H1 (cell line): ENCODE measurements at regions not wholly inside any gene's neighbourhood (a gene's known extent, or its start where the extent isn't known, plus 50 kb on each side); places are given as distances from the start of the nearest gene placed in this dataset.

ENCODE experiments used
- CTCF ChIA-PET: fragments of 300-600 bp; sonication (Branson Sonifier 250); formaldehyde crosslinking; loops from one replicate; lab custom pipeline; 2021; ENCODE audit not compliant: partially characterized antibody; lab: Charles Lee
- POLR2A ChIA-PET: fragments of 300-600 bp; sonication (Branson Sonifier 250); formaldehyde crosslinking; loops from one replicate; lab custom pipeline; 2021; ENCODE audit warnings: inconsistent platforms; ENCODE audit not compliant: partially characterized antibody; lab: Charles Lee
- DNase-seq, 2 experiments: peaks; one replicate each; pipeline versions ENCODE4 v3.0.0 to v3.0.0-alpha.2; 2010 to 2022; ENCODE audit warnings: low spot score in 2 of 2, low read depth in 1 of 2, mixed read lengths in 1 of 2
- FAIRE-seq: peaks from 2 replicates; lab custom pipeline; 2011; peaks lifted over from hg19 to GRCh38; lab: Jason Lieb, UNC
- H2AFZ ChIP-seq: 2 replicates; pipeline ENCODE4 v1.8.1; 2012; ENCODE audit warnings: low read length, inconsistent platforms
- H2AK5ac ChIP-seq: 2 replicates; pipeline ENCODE4 v1.6.1; 2013; ENCODE audit warnings: low read depth, low read length
- H2BK120ac ChIP-seq: replicated peaks from 2 replicates; pipeline ENCODE3; 2013; ENCODE audit warnings: low read depth, low read length, inconsistent platforms
- H2BK12ac ChIP-seq: 2 replicates; pipeline ENCODE4 v1.6.1; 2013; ENCODE audit warnings: low read depth, low read length
- H2BK15ac ChIP-seq: 2 replicates; pipeline ENCODE4 v1.6.1; 2013; ENCODE audit warnings: low read length
- H2BK20ac ChIP-seq: 2 replicates; pipeline ENCODE4 v1.6.1; 2013; ENCODE audit warnings: low read length
- H2BK5ac ChIP-seq: 2 replicates; pipeline ENCODE4 v1.6.1; 2013; ENCODE audit warnings: low read depth, low read length
- H3K14ac ChIP-seq: 2 replicates; pipeline ENCODE4 v1.6.1; 2013; ENCODE audit warnings: inconsistent platforms; ENCODE audit not compliant: insufficient read length
- H3K18ac ChIP-seq: 2 replicates; pipeline ENCODE4 v1.6.1; 2013; ENCODE audit warnings: low read length; ENCODE audit errors: extremely low read depth
- H3K23ac ChIP-seq: 2 replicates; pipeline ENCODE4 v1.6.1; 2013; ENCODE audit warnings: inconsistent platforms; ENCODE audit not compliant: insufficient read length
- H3K23me2 ChIP-seq: 2 replicates; pipeline ENCODE4 v1.6.1; 2013; ENCODE audit warnings: low read depth, low read length
- H3K27ac ChIP-seq: 2 replicates; pipeline ENCODE4 v1.6.1; 2011; ENCODE audit warnings: low read depth, low read length, inconsistent platforms
- H3K27me3 ChIP-seq, 4 experiments: replicated peaks in 1 of 4; 1 replicate in 1 of 4; 2 replicates in 3 of 4; pipeline versions ENCODE4 v1.6.1 to v1.8.1; 2011 to 2013; ENCODE audit warnings: low read length in 3 of 4, mild to moderate bottlenecking in 3 of 4, inconsistent platforms in 2 of 4, mixed read lengths in 2 of 4, moderate library complexity in 1 of 4; ENCODE audit not compliant: control insufficient read depth in 3 of 4, insufficient read depth in 3 of 4; ENCODE audit errors: extremely low read depth in 1 of 4
- H3K36me3 ChIP-seq, 4 experiments: 2 replicates each; pipeline versions ENCODE4 v1.6.1 to v1.8.1; 2011 to 2013; ENCODE audit warnings: mild to moderate bottlenecking in 4 of 4, low read length in 3 of 4, moderate library complexity in 2 of 4, control low read depth in 1 of 4, inconsistent platforms in 1 of 4; ENCODE audit not compliant: insufficient read depth in 4 of 4, control insufficient read depth in 2 of 4
- H3K4ac ChIP-seq: replicated peaks from 2 replicates; pipeline ENCODE3; 2013; ENCODE audit warnings: low read length, low read depth, mixed read lengths, inconsistent platforms; ENCODE audit not compliant: insufficient read length
- H3K4me1 ChIP-seq, 4 experiments: replicated peaks in 1 of 4; 1 replicate in 1 of 4; 2 replicates in 3 of 4; pipeline versions ENCODE4 v1.6.1 to v1.8.1; 2011 to 2013; ENCODE audit warnings: low read length in 3 of 4, inconsistent platforms in 2 of 4, mixed read lengths in 1 of 4; ENCODE audit not compliant: insufficient read depth in 4 of 4, control insufficient read depth in 3 of 4
- H3K4me2 ChIP-seq, 2 experiments: 2 replicates each; pipeline versions ENCODE4 v1.6.1 to v1.8.1; 2011 to 2013; ENCODE audit warnings: low read depth in 2 of 2, low read length in 2 of 2, control low read depth in 1 of 2, inconsistent platforms in 1 of 2, mild to moderate bottlenecking in 1 of 2; ENCODE audit not compliant: insufficient read depth in 1 of 2
- H3K4me3 ChIP-seq, 4 experiments: fragments of 200-600, 300-600 bp in 1 of 4; sonication (generic), shearing (Covaris generic), sonication (Bioruptor Twin) in 1 of 4; 2 replicates each; pipeline versions ENCODE4 v1.5.1 to v1.8.1; 2011 to 2016; ENCODE audit warnings: low read length in 4 of 4, low read depth in 3 of 4, control low read depth in 2 of 4, inconsistent platforms in 2 of 4, mild to moderate bottlenecking in 2 of 4, mixed read lengths in 1 of 4, moderate library complexity in 1 of 4; ENCODE audit not compliant: insufficient read depth in 2 of 4; ENCODE audit errors: extremely low read depth in 1 of 4
- H3K56ac ChIP-seq: replicated peaks from 2 replicates; pipeline ENCODE3; 2013; ENCODE audit warnings: low read depth, mild to moderate bottlenecking, mixed read lengths, low read length, inconsistent platforms; ENCODE audit not compliant: insufficient read length
- H3K79me1 ChIP-seq: 2 replicates; pipeline ENCODE4 v1.6.1; 2013; ENCODE audit warnings: low read depth, low read length, control low read depth
- H3K79me2 ChIP-seq, 2 experiments: 2 replicates each; pipeline versions ENCODE4 v1.6.1 to v1.8.1; 2012 to 2013; ENCODE audit warnings: low read length in 2 of 2, mild to moderate bottlenecking in 2 of 2, inconsistent platforms in 1 of 2; ENCODE audit not compliant: insufficient read depth in 2 of 2, control insufficient read depth in 1 of 2
- H3K9ac ChIP-seq, 4 experiments: replicated peaks in 1 of 4; 1 replicate in 1 of 4; 2 replicates in 3 of 4; pipeline versions ENCODE4 v1.6.1 to v1.8.1; 2011 to 2013; ENCODE audit warnings: low read depth in 3 of 4, low read length in 3 of 4, control low read depth in 2 of 4, mild to moderate bottlenecking in 2 of 4, moderate library complexity in 2 of 4, inconsistent platforms in 1 of 4; ENCODE audit errors: extremely low read depth in 1 of 4
- H3K9me3 ChIP-seq, 2 experiments: 2 replicates each; pipeline versions ENCODE4 v1.6.1 to v1.8.1; 2012 to 2013; ENCODE audit warnings: mild to moderate bottlenecking in 2 of 2, moderate library complexity in 2 of 2, control low read depth in 1 of 2, inconsistent platforms in 1 of 2, low read depth in 1 of 2, low read length in 1 of 2, mixed read lengths in 1 of 2; ENCODE audit not compliant: insufficient read depth in 2 of 2
- H4K20me1 ChIP-seq, 2 experiments: replicated peaks in 1 of 2; 2 replicates each; pipeline versions ENCODE3 to v1.8.1; 2011 to 2013; ENCODE audit warnings: inconsistent platforms in 2 of 2, low read length in 2 of 2, mild to moderate bottlenecking in 1 of 2; ENCODE audit not compliant: insufficient read depth in 2 of 2, control insufficient read depth in 1 of 2
- H4K5ac ChIP-seq: 2 replicates; pipeline ENCODE4 v1.6.1; 2013; ENCODE audit warnings: low read length, low read depth, mixed read lengths, inconsistent platforms; ENCODE audit not compliant: insufficient read length
- H4K8ac ChIP-seq: 2 replicates; pipeline ENCODE4 v1.8.0; 2013; ENCODE audit warnings: mild to moderate bottlenecking, moderate library complexity, low read length, inconsistent platforms; ENCODE audit not compliant: insufficient read depth; ENCODE audit errors: extremely low read depth
- H4K91ac ChIP-seq: replicated peaks from 2 replicates; pipeline ENCODE3; 2013; ENCODE audit warnings: low read length, mixed read lengths, inconsistent platforms; ENCODE audit not compliant: insufficient read length
- BACH1 ChIP-seq: IDR thresholded peaks from 2 replicates; pipeline ENCODE4 v1.6.1; 2012; ENCODE audit warnings: low read length, improper control_type of control experiment
- EP300 ChIP-seq, 2 experiments: IDR thresholded peaks; 1 replicate in 1 of 2; 2 replicates in 1 of 2; pipeline ENCODE4 v1.6.1; 2011 to 2012; ENCODE audit warnings: low read depth in 2 of 2, low read length in 2 of 2, mild to moderate bottlenecking in 2 of 2, borderline replicate concordance in 1 of 2, inconsistent platforms in 1 of 2, moderate library complexity in 1 of 2
- GTF2F1 ChIP-seq: IDR thresholded peaks from 2 replicates; pipeline ENCODE4 v1.6.1; 2012; ENCODE audit warnings: low read depth, low read length, improper control_type of control experiment, borderline replicate concordance
- MAFK ChIP-seq: IDR thresholded peaks from 2 replicates; pipeline ENCODE4 v1.6.1; 2012; ENCODE audit warnings: low read depth, mild to moderate bottlenecking, improper control_type of control experiment, low read length
- RXRA ChIP-seq: IDR thresholded peaks from 2 replicates; pipeline ENCODE4 v1.6.1; 2011; ENCODE audit warnings: low read depth, mild to moderate bottlenecking, low read length, moderate library complexity; ENCODE audit not compliant: insufficient read depth

- DNase-seq (no peak), FAIRE-seq (no peak)
- no peak for TF ChIP-seq MAFK
- TF ChIP-seq BACH1, result no peak
- no peak for TF ChIP-seq EP300 (IDR thresholded peaks at IDR 0.05; ENCODE audit: borderline replicate concordance in 1 of 2, low read depth in 2 of 2, low read length in 2 of 2)
- TF ChIP-seq GTF2F1, result no peak
- TF ChIP-seq RXRA, result no peak
- Histone ChIP-seq H4K5ac (no peak overlapping the region), H3K4ac (no peak overlapping the region), H3K79me2 (no peaks in the 10 kb centered on the region), H2BK12ac (no peak overlapping the region), H3K14ac (no peak overlapping the region), H4K20me1 (no peaks in the 10 kb centered on the region), H2BK120ac (no peak overlapping the region), H2BK15ac (no peak overlapping the region), H4K91ac (no peak overlapping the region), H3K36me3 (no peaks in the 10 kb centered on the region), H3K4me3 (no peak overlapping the region), H2AK5ac (no peak overlapping the region), H3K9ac (no peak overlapping the region), H3K18ac (no peak overlapping the region), H2AFZ (no peak overlapping the region), H3K9me3 (no peaks in the 10 kb centered on the region), H2BK20ac (no peak overlapping the region), H2BK5ac (no peak overlapping the region), H3K27ac (no peak overlapping the region), H4K8ac (no peak overlapping the region), H3K23ac (no peak overlapping the region), H3K79me1 (no peaks in the 10 kb centered on the region), H3K56ac (no peak overlapping the region), H3K4me2 (no peak overlapping the region), H3K27me3 (no peaks in the 10 kb centered on the region), H3K4me1 (no peaks in the 10 kb centered on the region), H3K23me2 (no peaks in the 10 kb centered on the region)
- CTCF ChIA-PET, result no interaction called here
- POLR2A ChIA-PET, result no interaction called here
Measured at GRCh38 chr2:180690611-180691010, 289.8 kb upstream of the UBE2E3 start.
